Mucosa of descending colon (tissue), 3 donors: ENCODE measurements at regions not wholly inside any gene's neighbourhood (a gene's known extent, or its start where the extent isn't known, plus 50 kb on each side); places are given as distances from the start of the nearest gene placed in this dataset.

Experiments
- ATAC-seq: fragments of 200-7000 bp; cut with Tn5 transposase; one replicate; pipeline ENCODE4 v1.9.1; 2020; ENCODE audit warnings: mild to moderate bottlenecking, moderate library complexity
- DNase-seq, 3 donors: peaks; one replicate each; pipeline ENCODE4 v3.0.0-alpha.2; 2020
- H3K36me3 ChIP-seq: fragments of 200-600 bp; one replicate; pipeline ENCODE4 v1.8.0; 2021; ENCODE audit warnings: low read depth, mild to moderate bottlenecking
- H3K4me1 ChIP-seq: fragments of 200-600 bp; one replicate; pipeline ENCODE4 v1.8.0; 2021; ENCODE audit warnings: low read depth, mild to moderate bottlenecking
- H3K4me3 ChIP-seq: fragments of 200-600 bp; one replicate; pipeline ENCODE4 v1.8.0; 2021; ENCODE audit warnings: mild to moderate bottlenecking
- H3K9me3 ChIP-seq: fragments of 200-600 bp; one replicate; pipeline ENCODE4 v1.8.0; 2021; ENCODE audit warnings: mild to moderate bottlenecking
- CTCF ChIP-seq: fragments of 200-600 bp; IDR thresholded peaks from one replicate; pipeline ENCODE4 v1.8.0; 2022; ENCODE audit warnings: antibody characterized with exemption, mild to moderate bottlenecking
- intact Hi-C, 2 donors: fragments of 100-400 bp; cut with DNase I in 1 of 2; cut with micrococcal nuclease in 1 of 2; formaldehyde crosslinking; loops; one replicate each; pipeline versions ENCODE4 v1.11.0 to v1.11.1; 2022; cut with DNase I, micrococcal nuclease
- donor health status: DM: no; HTN: no; CAD: no; lungs with moderate emphysema.
- donor health status: DM: no; HTN: no; CAD: no.
- donor health status: DM: no; HTN: yes; CAD: no.

- DNase-seq (no peak), ATAC-seq (no peak)
- Histone ChIP-seq H3K36me3 (no peaks in the 10 kb centered on the region), H3K4me3 (no peak overlapping the region), H3K9me3 (no peaks in the 10 kb centered on the region), H3K4me1 (no peaks in the 10 kb centered on the region)
- TF ChIP-seq CTCF = no peak
- intact Hi-C loops = loop anchor here in 1 of 2 donors (10.0 kb wide), 1 partner anchor 110 kb away; no protein-coding TSS in a partner anchor
Observed at GRCh38 chr13:44024167-44024845, 144.6 kb downstream of the LACC1 start.

GRCh38 chr13:44024846-44025195 is 145.1 kb downstream of the LACC1 start:
- DNase-seq (no peak), ATAC-seq (no peak)
- H3K9me3 ChIP-seq = no peaks in the 10 kb centered on the region
- intact Hi-C loops = loop anchor here in 1 of 2 donors (10.0 kb wide), 1 partner anchor 110 kb away; no protein-coding TSS in a partner anchor
- no peak overlapping the region for H3K4me3 ChIP-seq
- no peak for TF ChIP-seq CTCF
- H3K36me3 ChIP-seq = no peaks in the 10 kb centered on the region
- H3K4me1 ChIP-seq = no peaks in the 10 kb centered on the region

GRCh38 chr13:44026194-44026593 is 146.5 kb downstream of the LACC1 start:
- H3K4me3 ChIP-seq = no peak overlapping the region
- no peaks in the 10 kb centered on the region for H3K4me1 ChIP-seq
- no peaks in the 10 kb centered on the region for H3K36me3 ChIP-seq
- intact Hi-C loops = loop anchor here in 1 of 2 donors (10.0 kb wide), 1 partner anchor 111 kb away; no protein-coding TSS in a partner anchor
- ATAC-seq (no peak), DNase-seq (no peak)
- no peak for TF ChIP-seq CTCF
- H3K9me3 ChIP-seq = no peaks in the 10 kb centered on the region

GRCh38 chr13:44028734-44029133 is 149.0 kb downstream of the LACC1 start:
- no peaks in the 10 kb centered on the region for H3K9me3 ChIP-seq
- TF ChIP-seq CTCF = no peak

GRCh38 chr13:44030615-44031014 is 150.9 kb downstream of the LACC1 start:
- H3K9me3 ChIP-seq = no peaks in the 10 kb centered on the region
- no peaks in the 10 kb centered on the region for H3K36me3 ChIP-seq
- no peak for DNase-seq
- no peak for TF ChIP-seq CTCF
- H3K4me1 ChIP-seq = no peaks in the 10 kb centered on the region
- no peak overlapping the region for H3K4me3 ChIP-seq
- ATAC-seq = no peak
- intact Hi-C loops = no loop called here

More at GRCh38 chr13:44028734-44029133, 149.0 kb downstream of the LACC1 start:
- intact Hi-C loops = loop anchor here in 1 of 2 donors (10.0 kb wide), 1 partner anchor 114 kb away; no protein-coding TSS in a partner anchor
- Histone ChIP-seq H3K36me3 (no peaks in the 10 kb centered on the region), H3K4me1 (no peaks in the 10 kb centered on the region), H3K4me3 (no peak overlapping the region)
- DNase-seq = no peak
- ATAC-seq = no peak
